Mucosa of rectum (tissue), 2 donors: ENCODE measurements at regions not wholly inside any gene's neighbourhood (a gene's known extent, or its start where the extent isn't known, plus 50 kb on each side); places are given as distances from the start of the nearest gene placed in this dataset.

Experiments used
- H3K27ac ChIP-seq, 2 donors: one replicate each; pipeline ENCODE4 v1.7.0; 2013; ENCODE audit warnings: inconsistent platforms in 2 of 2, low read depth in 2 of 2, low read length in 2 of 2
- H3K27me3 ChIP-seq, 2 donors: one replicate each; pipeline ENCODE4 v1.7.0; 2013; ENCODE audit warnings: low read length in 2 of 2; ENCODE audit not compliant: control insufficient read depth in 2 of 2, insufficient read depth in 2 of 2
- H3K36me3 ChIP-seq, 2 donors: one replicate each; pipeline ENCODE4 v1.7.0; 2013; ENCODE audit warnings: low read length in 2 of 2; ENCODE audit not compliant: control insufficient read depth in 2 of 2, insufficient read depth in 2 of 2
- H3K4me1 ChIP-seq, 2 donors: one replicate each; pipeline ENCODE4 v1.7.0; 2013; ENCODE audit warnings: low read length in 2 of 2, mild to moderate bottlenecking in 1 of 2; ENCODE audit not compliant: control insufficient read depth in 2 of 2, insufficient read depth in 2 of 2
- H3K4me3 ChIP-seq, 2 donors: one replicate each; pipeline ENCODE4 v1.7.0; 2013; ENCODE audit warnings: low read length in 2 of 2
- H3K9ac ChIP-seq, 2 donors: one replicate each; pipeline ENCODE4 v1.7.0; 2013; ENCODE audit warnings: low read length in 2 of 2, low read depth in 1 of 2, mild to moderate bottlenecking in 1 of 2
- H3K9me3 ChIP-seq, 2 donors: one replicate each; pipeline ENCODE4 v1.7.0; 2013; ENCODE audit warnings: low read length in 2 of 2; ENCODE audit not compliant: control insufficient read depth in 2 of 2
- donor health status: healthy.
- donor health status: Normal muscosa, but diverticular disease.

- no peaks in the 10 kb centered on the region for H3K9me3 ChIP-seq
- no peaks in the 10 kb centered on the region for H3K36me3 ChIP-seq
- no peaks in the 10 kb centered on the region for H3K27me3 ChIP-seq
- H3K4me3 ChIP-seq = no peak overlapping the region
- no peak overlapping the region for H3K9ac ChIP-seq
- H3K27ac ChIP-seq = no peak overlapping the region
- peaks cover 0 to 8% of the 10 kb centered on the region in 2 donors for H3K4me1 ChIP-seq
Measured at GRCh38 chr2:62596061-62596921, 90.3 kb upstream of the TMEM17 start.

GRCh38 chr2:62595474-62595873 is 89.5 kb upstream of the TMEM17 start:
- Histone ChIP-seq H3K36me3 (no peaks in the 10 kb centered on the region), H3K9ac (no peak overlapping the region), H3K9me3 (no peaks in the 10 kb centered on the region), H3K4me1 (peaks cover 0 to 8% of the 10 kb centered on the region in 2 donors), H3K27me3 (no peaks in the 10 kb centered on the region), H3K27ac (no peak overlapping the region), H3K4me3 (no peak overlapping the region)

GRCh38 chr2:62593825-62594224 is 87.8 kb upstream of the TMEM17 start:
- Histone ChIP-seq H3K4me1 (peaks cover 0 to 8% of the 10 kb centered on the region in 2 donors), H3K9me3 (no peaks in the 10 kb centered on the region), H3K4me3 (no peak overlapping the region), H3K27ac (no peak overlapping the region), H3K9ac (no peak overlapping the region), H3K36me3 (no peaks in the 10 kb centered on the region), H3K27me3 (no peaks in the 10 kb centered on the region)

DNA sequence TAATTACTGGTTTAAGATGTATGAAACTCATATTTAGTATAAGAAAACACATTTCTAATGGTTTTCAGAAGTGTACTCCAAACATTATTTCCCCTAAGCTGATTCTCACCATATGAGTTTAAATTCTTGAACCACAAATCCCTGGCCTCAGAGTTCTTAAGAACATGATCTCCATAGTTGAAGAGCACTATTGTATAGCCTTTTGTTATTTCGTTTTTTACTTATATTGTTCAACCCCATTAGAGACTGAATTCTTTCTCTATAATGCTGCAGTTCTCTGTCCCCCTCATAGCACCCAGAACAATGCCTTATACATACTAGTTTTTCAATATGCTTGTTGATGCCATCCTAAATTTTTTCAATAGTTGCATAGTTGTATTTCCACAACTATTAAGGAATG is 85.5 kb upstream of the TMEM17 start:
- H3K36me3 ChIP-seq = no peaks in the 10 kb centered on the region
- H3K4me3 ChIP-seq = no peak overlapping the region
- no peaks in the 10 kb centered on the region for H3K9me3 ChIP-seq
- H3K27me3 ChIP-seq = no peaks in the 10 kb centered on the region
- no peak overlapping the region for H3K9ac ChIP-seq
- no peak overlapping the region for H3K27ac ChIP-seq
- peaks cover 0 to 8% of the 10 kb centered on the region in 2 donors for H3K4me1 ChIP-seq

DNA sequence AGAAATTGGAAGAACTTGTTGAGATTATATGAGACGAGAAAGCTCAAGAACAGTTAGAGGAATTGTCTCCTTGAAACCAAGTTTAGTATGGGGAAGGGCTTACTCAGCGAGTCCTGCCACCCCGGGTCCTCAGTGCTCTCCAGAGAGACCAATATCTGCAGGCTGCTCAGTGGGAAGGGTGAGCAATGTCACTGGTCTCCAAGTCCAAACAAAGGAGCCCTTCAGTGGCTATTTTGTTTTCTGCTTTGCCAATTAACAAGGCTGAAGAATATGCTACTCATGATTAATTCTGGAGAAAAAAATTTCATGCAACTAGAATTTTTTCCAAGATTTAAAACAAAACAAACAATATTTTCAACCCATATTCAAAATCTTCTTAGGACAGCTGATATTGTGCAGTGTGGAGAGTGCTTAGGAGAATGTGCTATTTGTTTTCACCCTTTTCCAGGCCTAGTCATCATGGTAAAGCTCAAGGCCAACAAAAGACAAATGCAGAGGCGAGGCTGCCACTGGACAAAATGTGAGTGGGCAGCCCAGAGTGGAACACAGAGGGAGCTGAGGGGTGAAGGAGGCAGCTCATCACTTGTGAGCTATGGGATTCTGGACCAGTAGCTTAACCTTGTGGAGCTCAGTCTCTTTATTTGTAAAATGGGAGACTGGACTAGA is 83.8 kb upstream of the TMEM17 start:
- no peaks in the 10 kb centered on the region for H3K36me3 ChIP-seq
- no peaks in the 10 kb centered on the region for H3K9me3 ChIP-seq
- H3K27me3 ChIP-seq = no peaks in the 10 kb centered on the region
- H3K4me3 ChIP-seq = no peak overlapping the region
- H3K4me1 ChIP-seq = no peaks in the 10 kb centered on the region
- no peak overlapping the region for H3K9ac ChIP-seq
- no peak overlapping the region for H3K27ac ChIP-seq

- H3K36me3 ChIP-seq = no peaks in the 10 kb centered on the region
- H3K4me1 ChIP-seq = no peaks in the 10 kb centered on the region
- H3K9me3 ChIP-seq = no peaks in the 10 kb centered on the region
- no peak overlapping the region for H3K9ac ChIP-seq
- H3K27me3 ChIP-seq = no peaks in the 10 kb centered on the region
- H3K4me3 ChIP-seq = no peak overlapping the region
- H3K27ac ChIP-seq = no peak overlapping the region
Measured at GRCh38 chr2:62587592-62587991, 81.6 kb upstream of the TMEM17 start.

- H3K9me3 ChIP-seq = no peaks in the 10 kb centered on the region
- H3K27ac ChIP-seq = no peak overlapping the region
- no peaks in the 10 kb centered on the region for H3K4me1 ChIP-seq
- H3K27me3 ChIP-seq = no peaks in the 10 kb centered on the region
- no peak overlapping the region for H3K4me3 ChIP-seq
- H3K36me3 ChIP-seq = no peaks in the 10 kb centered on the region
- no peak overlapping the region for H3K9ac ChIP-seq
Measured at GRCh38 chr2:62586981-62587380, 81.0 kb upstream of the TMEM17 start.

DNA sequence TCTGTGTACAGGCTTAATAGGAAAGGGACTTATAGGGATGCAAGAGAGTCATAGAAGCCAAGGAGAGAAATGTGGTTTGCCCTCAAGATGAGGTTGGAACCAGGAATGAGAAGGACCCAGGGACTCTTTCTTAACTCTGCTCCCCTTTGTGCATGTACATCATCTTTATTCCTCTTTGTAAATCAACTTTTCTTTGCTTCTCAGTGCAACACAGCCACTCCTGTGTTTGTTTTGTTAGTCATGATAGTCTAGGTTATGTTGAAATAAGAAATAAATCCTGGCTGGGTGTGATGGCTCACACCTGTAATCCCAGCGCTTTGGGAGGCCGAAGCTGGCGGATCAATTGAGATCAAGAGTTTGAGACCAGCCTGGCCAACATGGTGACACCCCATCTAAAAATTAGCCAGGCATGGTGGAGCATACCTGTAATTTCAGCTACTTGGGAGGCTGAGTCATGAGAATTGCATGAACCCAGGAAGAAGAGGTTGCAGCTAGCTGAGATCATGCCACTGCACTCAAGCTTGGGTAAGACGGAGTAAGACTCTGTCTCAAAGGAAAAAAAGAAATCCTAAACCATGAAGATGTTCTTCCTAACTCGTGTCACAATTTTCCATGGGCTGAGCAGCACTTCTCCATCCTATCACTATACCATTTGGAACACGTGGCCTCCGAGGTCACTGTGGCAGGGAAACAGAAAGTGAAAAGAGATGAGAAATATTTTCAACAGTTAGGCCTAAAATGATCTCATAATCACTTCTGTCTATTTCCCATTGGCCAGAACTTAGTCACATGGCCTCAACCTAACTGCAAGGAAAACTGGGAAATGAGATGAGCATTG is 73.0 kb upstream of the TMEM17 start:
- Histone ChIP-seq H3K4me1 (peaks cover 0 to 6% of the 10 kb centered on the region in 2 donors), H3K9ac (no peak overlapping the region), H3K4me3 (no peak overlapping the region), H3K27me3 (no peaks in the 10 kb centered on the region), H3K36me3 (no peaks in the 10 kb centered on the region), H3K27ac (no peak overlapping the region), H3K9me3 (no peaks in the 10 kb centered on the region)

GRCh38 chr2:62577994-62578781 is 72.2 kb upstream of the TMEM17 start:
- no peak overlapping the region for H3K27ac ChIP-seq

More at GRCh38 chr2:62577994-62578781, 72.2 kb upstream of the TMEM17 start:
- Histone ChIP-seq H3K36me3 (no peaks in the 10 kb centered on the region), H3K4me3 (no peak overlapping the region), H3K27me3 (no peaks in the 10 kb centered on the region), H3K9me3 (no peaks in the 10 kb centered on the region), H3K9ac (no peak overlapping the region), H3K4me1 (peaks cover 0 to 6% of the 10 kb centered on the region in 2 donors)
